ENCODE measurements at regions not wholly inside any gene's neighbourhood (a gene's known extent, or its start where the extent isn't known, plus 50 kb on each side); places are given as distances from the start of the nearest gene placed in this dataset.
A peak's percentile ranks its signal among the peaks of the same experiment; 100 is the strongest.

DNA sequence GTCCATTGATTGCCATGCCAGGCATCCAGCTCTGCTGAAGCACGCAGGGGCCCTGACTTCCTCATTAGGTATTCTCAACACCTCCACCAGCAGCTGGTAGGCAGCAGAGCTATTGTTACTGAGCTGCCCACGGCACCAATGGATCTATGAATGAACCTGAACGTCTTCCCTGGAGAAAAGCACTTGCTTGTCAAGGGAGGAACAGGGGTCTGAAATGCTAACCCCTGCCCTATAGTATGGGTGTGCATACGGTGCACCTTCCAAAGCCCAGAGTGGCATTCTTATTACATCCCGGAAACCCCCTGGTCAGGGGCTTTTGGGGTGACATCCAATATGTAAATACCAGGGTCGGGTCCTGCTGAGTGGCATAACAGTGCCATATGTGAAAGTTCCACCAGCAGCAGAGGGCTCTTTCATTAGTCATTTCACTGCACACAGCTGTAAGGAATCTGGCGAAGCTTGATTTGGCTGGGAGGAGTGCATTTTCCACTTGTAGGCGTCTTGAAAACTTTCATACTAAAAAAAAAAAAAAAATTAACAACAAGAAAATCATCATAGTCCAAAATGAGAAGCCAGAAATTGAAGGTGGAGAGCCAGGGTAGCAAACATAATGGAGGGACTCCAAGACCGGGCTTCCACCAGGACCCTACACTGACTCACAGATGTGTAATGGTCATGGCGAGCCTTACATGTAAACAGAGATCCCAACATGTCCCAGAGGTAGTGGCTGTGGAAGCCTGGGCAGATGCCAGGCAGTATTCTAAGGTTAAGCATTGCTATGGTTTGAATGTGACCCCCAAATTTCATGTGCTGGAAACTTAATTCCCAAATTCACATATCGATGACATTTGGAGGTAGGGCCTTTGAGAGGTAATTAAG, 58.8 kb upstream of the PRDX6 start:
- Histone ChIP-seq H3K79me2 (ENCODE audit: control insufficient read depth, insufficient read depth, low read length) (no peaks in the 10 kb centered on the region), H3K27ac (ENCODE audit: insufficient read depth, low read length) (no peak overlapping the region), H3K4me1 (ENCODE audit: control insufficient read depth, extremely low read depth, insufficient read depth, low read length) (peaks cover 2% of the 10 kb centered on the region), H3K4me2 (ENCODE audit: extremely low read depth, insufficient read depth, low read length) (no peak overlapping the region), H3K27me3 (ENCODE audit: control insufficient read depth, insufficient read depth, low read length) (no peaks in the 10 kb centered on the region), H3K9me3 (ENCODE audit: control insufficient read depth, insufficient read depth, low read depth, low read length) (no peaks in the 10 kb centered on the region), H3K9ac (ENCODE audit: insufficient read depth, low read length) (no peak overlapping the region), H4K20me1 (ENCODE audit: control insufficient read depth, extremely low read depth, insufficient read depth, low read length) (no peaks in the 10 kb centered on the region), H3K4me3 (replicated peaks in 1 of 4; ENCODE audit: control extremely low read depth in 1 of 4, insufficient read depth in 1 of 4, low read depth in 3 of 4, low read length in 4 of 4) (no peak overlapping the region), H3K36me3 (ENCODE audit: control insufficient read depth, insufficient read depth, low read length) (no peaks in the 10 kb centered on the region), H2AFZ (ENCODE audit: low read length) (no peak overlapping the region)
- peak; percentile 26 to 77 for DNase-seq (ENCODE audit: low read depth in 2 of 2)
- TF ChIP-seq, protein P1, sequence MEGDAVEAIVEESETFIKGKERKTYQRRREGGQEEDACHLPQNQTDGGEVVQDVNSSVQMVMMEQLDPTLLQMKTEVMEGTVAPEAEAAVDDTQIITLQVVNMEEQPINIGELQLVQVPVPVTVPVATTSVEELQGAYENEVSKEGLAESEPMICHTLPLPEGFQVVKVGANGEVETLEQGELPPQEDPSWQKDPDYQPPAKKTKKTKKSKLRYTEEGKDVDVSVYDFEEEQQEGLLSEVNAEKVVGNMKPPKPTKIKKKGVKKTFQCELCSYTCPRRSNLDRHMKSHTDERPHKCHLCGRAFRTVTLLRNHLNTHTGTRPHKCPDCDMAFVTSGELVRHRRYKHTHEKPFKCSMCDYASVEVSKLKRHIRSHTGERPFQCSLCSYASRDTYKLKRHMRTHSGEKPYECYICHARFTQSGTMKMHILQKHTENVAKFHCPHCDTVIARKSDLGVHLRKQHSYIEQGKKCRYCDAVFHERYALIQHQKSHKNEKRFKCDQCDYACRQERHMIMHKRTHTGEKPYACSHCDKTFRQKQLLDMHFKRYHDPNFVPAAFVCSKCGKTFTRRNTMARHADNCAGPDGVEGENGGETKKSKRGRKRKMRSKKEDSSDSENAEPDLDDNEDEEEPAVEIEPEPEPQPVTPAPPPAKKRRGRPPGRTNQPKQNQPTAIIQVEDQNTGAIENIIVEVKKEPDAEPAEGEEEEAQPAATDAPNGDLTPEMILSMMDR (conservative IDR thresholded peaks at IDR 0.05 in 1 of 2, IDR thresholded peaks at IDR 0.05 in 1 of 2; ENCODE audit: low read depth in 1 of 2, low read length in 2 of 2), result no peak

- no peak overlapping the region for H3K4me3 ChIP-seq (replicated peaks in 1 of 4; ENCODE audit: control extremely low read depth in 1 of 4, insufficient read depth in 1 of 4, low read depth in 3 of 4, low read length in 4 of 4)
- DNase-seq (ENCODE audit: low read depth in 2 of 2), result peak; percentile 63 to 90
Observed at GRCh38 chr1:173420330-173420806, 56.8 kb upstream of the PRDX6 start.

DNA sequence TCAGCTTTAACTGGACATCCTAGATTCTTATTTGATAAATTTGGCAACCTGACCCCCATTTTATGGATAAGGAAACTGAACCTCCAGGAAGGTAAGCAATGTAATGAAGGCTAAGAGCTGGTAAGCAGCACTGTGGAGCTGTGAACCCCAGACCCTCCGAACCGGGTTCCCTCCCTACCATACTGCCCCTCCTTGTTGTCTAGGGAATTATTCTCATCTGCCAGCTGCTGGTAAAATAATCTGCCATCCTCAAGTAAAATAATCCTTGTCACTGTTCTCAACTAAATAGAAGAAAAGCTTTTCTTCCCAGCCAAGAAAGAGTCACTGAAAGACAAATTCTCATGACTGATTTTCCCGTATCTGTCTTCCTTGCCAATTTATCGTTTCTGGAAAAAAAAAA, 55.8 kb upstream of the PRDX6 start:
- no peak overlapping the region for H3K9ac ChIP-seq (ENCODE audit: insufficient read depth, low read length)
- DNase-seq (ENCODE audit: low read depth in 2 of 2), result no peak
- H3K79me2 ChIP-seq (ENCODE audit: control insufficient read depth, insufficient read depth, low read length), result no peaks in the 10 kb centered on the region
- no peak overlapping the region for H3K4me2 ChIP-seq (ENCODE audit: extremely low read depth, insufficient read depth, low read length)
- H3K9me3 ChIP-seq (ENCODE audit: control insufficient read depth, insufficient read depth, low read depth, low read length), result no peaks in the 10 kb centered on the region
- no peaks in the 10 kb centered on the region for H3K27me3 ChIP-seq (ENCODE audit: control insufficient read depth, insufficient read depth, low read length)
- no peak overlapping the region for H3K4me3 ChIP-seq (replicated peaks in 1 of 4; ENCODE audit: control extremely low read depth in 1 of 4, insufficient read depth in 1 of 4, low read depth in 3 of 4, low read length in 4 of 4)
- TF ChIP-seq, protein P1 (conservative IDR thresholded peaks at IDR 0.05 in 1 of 2, IDR thresholded peaks at IDR 0.05 in 1 of 2; ENCODE audit: low read depth in 1 of 2, low read length in 2 of 2), result no peak
- TF ChIP-seq EZH2 (IDR thresholded peaks at IDR 0.05; ENCODE audit: low read length, missing control alignments), result no peak
- no peak overlapping the region for H3K27ac ChIP-seq (ENCODE audit: insufficient read depth, low read length)
- H4K20me1 ChIP-seq (ENCODE audit: control insufficient read depth, extremely low read depth, insufficient read depth, low read length), result no peaks in the 10 kb centered on the region
- no peaks in the 10 kb centered on the region for H3K36me3 ChIP-seq (ENCODE audit: control insufficient read depth, insufficient read depth, low read length)
- H3K4me1 ChIP-seq (ENCODE audit: control insufficient read depth, extremely low read depth, insufficient read depth, low read length), result peaks cover 2% of the 10 kb centered on the region
- H2AFZ ChIP-seq (ENCODE audit: low read length), result no peak overlapping the region

More at GRCh38 chr1:173420330-173420806, 56.8 kb upstream of the PRDX6 start:
- peak overlapping the region; percentile 75 for H3K4me2 ChIP-seq (ENCODE audit: extremely low read depth, insufficient read depth, low read length)
- no peaks in the 10 kb centered on the region for H3K27me3 ChIP-seq (ENCODE audit: control insufficient read depth, insufficient read depth, low read length)
- H3K4me1 ChIP-seq (ENCODE audit: control insufficient read depth, extremely low read depth, insufficient read depth, low read length), result peaks cover 2% of the 10 kb centered on the region
- peak overlapping the region; percentile 75 for H2AFZ ChIP-seq (ENCODE audit: low read length)
- H3K9ac ChIP-seq (ENCODE audit: insufficient read depth, low read length), result no peak overlapping the region
- no peaks in the 10 kb centered on the region for H3K79me2 ChIP-seq (ENCODE audit: control insufficient read depth, insufficient read depth, low read length)
- no peaks in the 10 kb centered on the region for H3K9me3 ChIP-seq (ENCODE audit: control insufficient read depth, insufficient read depth, low read depth, low read length)
- no peak overlapping the region for H3K27ac ChIP-seq (ENCODE audit: insufficient read depth, low read length)
- H3K36me3 ChIP-seq (ENCODE audit: control insufficient read depth, insufficient read depth, low read length), result no peaks in the 10 kb centered on the region
- TF ChIP-seq, protein P1 (conservative IDR thresholded peaks at IDR 0.05 in 1 of 2, IDR thresholded peaks at IDR 0.05 in 1 of 2; ENCODE audit: low read depth in 1 of 2, low read length in 2 of 2), result peak; percentile 69 to 77
- no peak for TF ChIP-seq EZH2 (IDR thresholded peaks at IDR 0.05; ENCODE audit: low read length, missing control alignments)
- no peaks in the 10 kb centered on the region for H4K20me1 ChIP-seq (ENCODE audit: control insufficient read depth, extremely low read depth, insufficient read depth, low read length)

Measured in fibroblast of lung (primary cell).